ENCODE measurements at regions not wholly inside any gene's neighbourhood (a gene's known extent, or its start where the extent isn't known, plus 50 kb on each side); places are given as distances from the start of the nearest gene placed in this dataset.

- Histone ChIP-seq H3K27ac (ENCODE audit: low read depth in 1 of 2, low read length in 1 of 2) (no peak overlapping the region), H3K4me1 (ENCODE audit: control insufficient read depth in 2 of 2, insufficient read depth in 2 of 2, low read length in 2 of 2) (no peaks in the 10 kb centered on the region), H3K27me3 (ENCODE audit: control insufficient read depth in 2 of 2, insufficient read depth in 1 of 2, low read length in 1 of 2) (no peaks in the 10 kb centered on the region), H3K4me3 (ENCODE audit: low read length in 2 of 2) (no peak overlapping the region), H3K9me3 (ENCODE audit: control insufficient read depth in 2 of 2, insufficient read depth in 1 of 2, low read length in 1 of 2) (no peaks in the 10 kb centered on the region), H3K36me3 (ENCODE audit: control insufficient read depth in 2 of 2, insufficient read depth in 2 of 2, low read length in 1 of 2) (no peaks in the 10 kb centered on the region)
- WGBS = 94% methylated on average over 12 of the region's 12 CpGs
- DNase-seq (ENCODE audit: low read depth in 6 of 9, low spot score in 9 of 9) = no peak
These were observed 117.9 kb downstream of the CYLD start for GRCh38 chr16:50859628-50860360.

GRCh38 chr16:50858877-50859627 lies 117.2 kb downstream of the CYLD start:
- no peak overlapping the region for H3K4me3 ChIP-seq (ENCODE audit: low read length in 2 of 2)

DNA sequence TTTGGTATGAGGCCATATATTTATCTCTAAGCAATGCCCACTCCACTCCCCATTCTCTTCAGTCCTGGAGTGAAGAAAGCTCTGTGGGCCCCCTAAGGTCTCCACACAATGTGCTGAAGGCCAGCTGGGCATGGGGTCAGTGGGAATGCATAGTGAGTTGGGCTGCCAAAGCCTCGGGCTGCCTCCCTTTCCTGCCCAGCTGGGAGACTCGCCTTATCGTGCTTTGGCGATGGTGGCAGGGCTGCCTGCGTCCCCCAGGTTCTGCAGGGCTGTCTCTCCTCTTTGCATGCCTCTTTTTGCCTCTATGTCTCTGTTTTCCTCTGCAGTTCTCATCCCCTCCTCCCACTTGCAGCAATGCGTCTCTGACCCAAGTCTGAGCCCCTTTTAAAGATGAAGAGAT lies 116.5 kb downstream of the CYLD start:
- DNase-seq (ENCODE audit: low read depth in 6 of 9, low spot score in 9 of 9) = no peak
- no peaks in the 10 kb centered on the region for H3K27me3 ChIP-seq (ENCODE audit: control insufficient read depth in 2 of 2, insufficient read depth in 1 of 2, low read length in 1 of 2)
- H3K4me1 ChIP-seq (ENCODE audit: control insufficient read depth in 2 of 2, insufficient read depth in 2 of 2, low read length in 2 of 2) = no peaks in the 10 kb centered on the region
- WGBS = 93% methylated on average over 6 of the region's 6 CpGs
- no peaks in the 10 kb centered on the region for H3K36me3 ChIP-seq (ENCODE audit: control insufficient read depth in 2 of 2, insufficient read depth in 2 of 2, low read length in 1 of 2)
- H3K27ac ChIP-seq (ENCODE audit: low read depth in 1 of 2, low read length in 1 of 2) = no peak overlapping the region
- H3K4me3 ChIP-seq (ENCODE audit: low read length in 2 of 2) = no peak overlapping the region
- H3K9me3 ChIP-seq (ENCODE audit: control insufficient read depth in 2 of 2, insufficient read depth in 1 of 2, low read length in 1 of 2) = no peaks in the 10 kb centered on the region

More at GRCh38 chr16:50858877-50859627, 117.2 kb downstream of the CYLD start:
- no peaks in the 10 kb centered on the region for H3K4me1 ChIP-seq (ENCODE audit: control insufficient read depth in 2 of 2, insufficient read depth in 2 of 2, low read length in 2 of 2)
- DNase-seq (ENCODE audit: low read depth in 6 of 9, low spot score in 9 of 9) = no peak
- no peak overlapping the region for H3K27ac ChIP-seq (ENCODE audit: low read depth in 1 of 2, low read length in 1 of 2)
- 89% methylated on average over 10 of the region's 10 CpGs for WGBS
- no peaks in the 10 kb centered on the region for H3K9me3 ChIP-seq (ENCODE audit: control insufficient read depth in 2 of 2, insufficient read depth in 1 of 2, low read length in 1 of 2)
- no peaks in the 10 kb centered on the region for H3K27me3 ChIP-seq (ENCODE audit: control insufficient read depth in 2 of 2, insufficient read depth in 1 of 2, low read length in 1 of 2)
- H3K36me3 ChIP-seq (ENCODE audit: control insufficient read depth in 2 of 2, insufficient read depth in 2 of 2, low read length in 1 of 2) = no peaks in the 10 kb centered on the region

DNA sequence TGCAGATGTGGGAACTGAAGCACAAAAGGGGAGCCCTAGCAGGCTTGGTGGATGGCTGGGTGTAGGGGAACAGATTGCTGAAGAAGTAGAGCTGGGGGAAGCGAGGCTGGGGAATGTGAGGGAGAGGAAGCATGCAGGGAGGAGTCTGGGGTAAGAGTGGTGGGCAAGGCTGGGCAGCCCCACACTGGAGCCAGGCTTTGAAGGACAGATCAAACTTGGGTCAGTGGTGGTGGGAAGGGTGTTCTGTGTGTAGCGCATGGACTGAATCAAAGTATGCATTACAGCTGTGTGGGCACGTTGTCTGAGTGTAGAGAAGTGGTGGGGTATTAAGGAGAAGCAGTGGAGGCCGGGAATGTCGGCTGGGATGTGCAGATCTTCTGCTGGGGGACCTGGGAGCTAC lies 116.0 kb downstream of the CYLD start:
- DNase-seq (ENCODE audit: low read depth in 6 of 9, low spot score in 9 of 9) = no peak

DNA sequence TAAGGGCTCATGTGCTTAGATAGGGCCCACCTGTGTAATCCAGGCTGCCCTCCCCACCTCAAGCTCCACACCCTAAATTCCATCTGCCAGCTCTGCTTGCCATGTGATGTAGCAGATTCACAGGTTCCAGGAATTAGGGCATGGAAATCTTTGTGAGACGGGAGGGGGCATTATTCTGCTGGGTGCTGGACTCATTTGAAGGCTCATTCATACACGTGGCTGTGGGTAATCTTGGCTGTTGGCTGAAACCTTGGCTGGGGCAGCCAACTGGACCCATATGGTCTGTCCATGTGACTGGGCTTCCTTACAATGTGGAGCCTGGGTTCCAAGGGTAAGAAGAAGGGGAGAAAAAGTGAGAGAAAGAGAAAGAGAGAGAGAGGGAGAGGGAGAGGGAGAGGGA lies 115.1 kb downstream of the CYLD start:
- H3K36me3 ChIP-seq (ENCODE audit: control insufficient read depth in 2 of 2, insufficient read depth in 2 of 2, low read length in 1 of 2) = no peaks in the 10 kb centered on the region
- H3K9me3 ChIP-seq (ENCODE audit: control insufficient read depth in 2 of 2, insufficient read depth in 1 of 2, low read length in 1 of 2) = no peaks in the 10 kb centered on the region
- no peaks in the 10 kb centered on the region for H3K27me3 ChIP-seq (ENCODE audit: control insufficient read depth in 2 of 2, insufficient read depth in 1 of 2, low read length in 1 of 2)
- no peak overlapping the region for H3K4me3 ChIP-seq (ENCODE audit: low read length in 2 of 2)
- WGBS = 83% methylated on average over 2 of the region's 2 CpGs
- no peak overlapping the region for H3K27ac ChIP-seq (ENCODE audit: low read depth in 1 of 2, low read length in 1 of 2)
- H3K4me1 ChIP-seq (ENCODE audit: control insufficient read depth in 2 of 2, insufficient read depth in 2 of 2, low read length in 2 of 2) = no peaks in the 10 kb centered on the region
- no peak for DNase-seq (ENCODE audit: low read depth in 6 of 9, low spot score in 9 of 9)

More for the DNA sequence above, 116.0 kb downstream of the CYLD start:
- Histone ChIP-seq H3K4me1 (ENCODE audit: control insufficient read depth in 2 of 2, insufficient read depth in 2 of 2, low read length in 2 of 2) (no peaks in the 10 kb centered on the region), H3K27me3 (ENCODE audit: control insufficient read depth in 2 of 2, insufficient read depth in 1 of 2, low read length in 1 of 2) (no peaks in the 10 kb centered on the region), H3K27ac (ENCODE audit: low read depth in 1 of 2, low read length in 1 of 2) (no peak overlapping the region), H3K9me3 (ENCODE audit: control insufficient read depth in 2 of 2, insufficient read depth in 1 of 2, low read length in 1 of 2) (no peaks in the 10 kb centered on the region), H3K36me3 (ENCODE audit: control insufficient read depth in 2 of 2, insufficient read depth in 2 of 2, low read length in 1 of 2) (no peaks in the 10 kb centered on the region), H3K4me3 (ENCODE audit: low read length in 2 of 2) (no peak overlapping the region)
- 97% methylated on average over 5 of the region's 5 CpGs for WGBS

DNA sequence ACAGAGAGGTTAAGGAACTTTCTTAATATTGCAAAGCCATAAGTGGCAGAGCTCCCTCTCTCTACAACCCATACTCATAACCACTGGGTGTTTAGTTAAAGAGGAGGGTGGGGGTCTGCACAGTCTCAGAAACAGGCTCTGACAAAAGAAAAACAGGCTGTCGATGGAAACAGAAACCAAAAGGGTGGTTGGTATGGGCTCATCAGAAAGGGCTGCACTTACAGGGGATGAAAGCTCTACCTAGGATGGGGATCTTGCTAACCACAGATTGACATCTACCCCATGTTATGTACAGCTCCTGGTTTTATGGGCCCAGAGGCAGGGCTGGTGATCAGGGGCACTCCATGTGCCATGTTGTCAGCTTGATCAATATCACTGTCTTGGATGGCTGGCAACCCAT lies 111.4 kb downstream of the CYLD start:
- H3K4me1 ChIP-seq (ENCODE audit: control insufficient read depth in 2 of 2, insufficient read depth in 2 of 2, low read length in 2 of 2) = no peaks in the 10 kb centered on the region
- no peak overlapping the region for H3K27ac ChIP-seq (ENCODE audit: low read depth in 1 of 2, low read length in 1 of 2)
- DNase-seq (ENCODE audit: low read depth in 6 of 9, low spot score in 9 of 9) = no peak
- H3K4me3 ChIP-seq (ENCODE audit: low read length in 2 of 2) = no peak overlapping the region
- 80% methylated on average over 1 of the region's 1 CpG for WGBS
- H3K9me3 ChIP-seq (ENCODE audit: control insufficient read depth in 2 of 2, insufficient read depth in 1 of 2, low read length in 1 of 2) = no peaks in the 10 kb centered on the region
- H3K36me3 ChIP-seq (ENCODE audit: control insufficient read depth in 2 of 2, insufficient read depth in 2 of 2, low read length in 1 of 2) = no peaks in the 10 kb centered on the region
- no peaks in the 10 kb centered on the region for H3K27me3 ChIP-seq (ENCODE audit: control insufficient read depth in 2 of 2, insufficient read depth in 1 of 2, low read length in 1 of 2)
